NB4 (cell line): ENCODE measurements at regions not wholly inside any gene's neighbourhood (a gene's known extent, or its start where the extent isn't known, plus 50 kb on each side); places are given as distances from the start of the nearest gene placed in this dataset.

Experiments used
- DNase-seq: peaks from one replicate; pipeline ENCODE4 v3.0.0; 2010; ENCODE audit warnings: low read depth
- H3K4me3 ChIP-seq: one replicate; pipeline ENCODE4 v1.5.1; 2011; ENCODE audit warnings: mild to moderate bottlenecking, low read depth, low read length, moderate library complexity
- CTCF ChIP-seq: IDR thresholded peaks from one replicate; pipeline ENCODE4 v1.5.1; 2012; ENCODE audit warnings: low read depth, low read length
- MAX ChIP-seq: IDR thresholded peaks from 2 replicates; pipeline ENCODE4 v1.6.1; 2011; ENCODE audit warnings: low read depth, low read length
- MYC ChIP-seq: IDR thresholded peaks from 2 replicates; pipeline ENCODE4 v1.6.1; 2011; ENCODE audit warnings: low read depth, low read length
- POLR2A ChIP-seq: IDR thresholded peaks from 2 replicates; pipeline ENCODE4 v1.6.1; 2011; ENCODE audit warnings: mild to moderate bottlenecking; ENCODE audit not compliant: insufficient read length; ENCODE audit errors: extremely low read depth

GRCh38 chr13:99027661-99028425, 50.0 kb upstream of the DOCK9 start:
- H3K4me3 ChIP-seq = no peak overlapping the region
- TF ChIP-seq CTCF = no peak
- no peak for TF ChIP-seq POLR2A
- no peak for TF ChIP-seq MAX
- no peak for TF ChIP-seq MYC
- DNase-seq = no peak

DNA sequence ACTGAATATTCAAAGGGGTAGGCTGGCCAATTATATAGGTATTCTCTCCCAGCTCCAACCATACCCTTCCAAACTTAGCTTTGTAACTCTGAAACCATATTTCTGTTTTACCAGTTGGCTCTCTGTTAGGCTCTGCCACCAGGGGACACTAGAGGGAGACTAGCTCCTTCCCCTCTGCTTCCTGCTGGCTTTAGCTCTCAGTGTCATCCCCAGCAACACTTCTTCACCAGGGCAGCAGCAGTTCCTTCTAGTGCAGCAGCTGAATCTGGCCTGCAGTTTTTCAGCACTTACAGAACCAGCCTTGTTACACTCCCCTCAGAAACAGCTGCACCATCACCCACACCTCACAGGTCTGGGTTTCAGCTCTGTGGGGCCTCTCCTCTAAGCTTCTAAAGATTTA, 51.0 kb upstream of the DOCK9 start:
- TF ChIP-seq POLR2A (no peak), CTCF (peak; percentile 57)

GRCh38 chr13:99029576-99029975, 51.7 kb upstream of the DOCK9 start:
- H3K4me3 ChIP-seq = no peak overlapping the region
- DNase-seq = no peak
- TF ChIP-seq MAX (no peak), CTCF (no peak), MYC (no peak), POLR2A (no peak)

More for the DNA sequence above, 51.0 kb upstream of the DOCK9 start:
- DNase-seq = peak; percentile 36
- no peak overlapping the region for H3K4me3 ChIP-seq

DNA sequence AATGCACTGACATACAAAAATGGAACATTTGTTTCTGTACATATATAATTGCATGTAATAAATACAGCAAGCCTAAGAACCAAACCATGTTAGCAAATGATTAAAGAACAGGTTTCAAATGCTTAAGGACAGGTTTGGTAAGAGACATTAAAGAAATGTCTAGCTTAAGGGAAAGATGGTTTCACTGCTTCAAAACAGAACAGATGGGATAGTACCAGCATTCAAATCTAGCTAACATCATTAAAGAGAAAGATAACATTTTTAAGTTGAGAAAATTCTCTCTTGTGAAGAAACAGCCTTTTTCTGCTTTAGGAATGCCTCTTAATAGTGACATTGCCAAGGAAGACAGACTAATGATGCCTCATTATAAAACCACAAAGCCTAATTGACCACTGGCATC, 52.5 kb upstream of the DOCK9 start:
- TF ChIP-seq CTCF (no peak), MAX (no peak), MYC (no peak)
- H3K4me3 ChIP-seq = no peak overlapping the region
- no peak for DNase-seq

- DNase-seq = no peak
- TF ChIP-seq POLR2A (no peak), CTCF (no peak), MYC (no peak), MAX (no peak)
- H3K4me3 ChIP-seq = no peak overlapping the region
These were observed 54.0 kb upstream of the DOCK9 start for GRCh38 chr13:99031832-99032231.

- DNase-seq = peak; percentile 34
- TF ChIP-seq POLR2A (no peak), MYC (0 out of 2 replicates have a peak, but pooled peaks have one; percentile 31), CTCF (peak; percentile 40), MAX (no peak)
- no peak overlapping the region for H3K4me3 ChIP-seq
These were observed 56.0 kb upstream of the DOCK9 start for GRCh38 chr13:99033814-99034213.
